ENCODE measurements at regions not wholly inside any gene's neighbourhood (a gene's known extent, or its start where the extent isn't known, plus 50 kb on each side); places are given as distances from the start of the nearest gene placed in this dataset.

DNA sequence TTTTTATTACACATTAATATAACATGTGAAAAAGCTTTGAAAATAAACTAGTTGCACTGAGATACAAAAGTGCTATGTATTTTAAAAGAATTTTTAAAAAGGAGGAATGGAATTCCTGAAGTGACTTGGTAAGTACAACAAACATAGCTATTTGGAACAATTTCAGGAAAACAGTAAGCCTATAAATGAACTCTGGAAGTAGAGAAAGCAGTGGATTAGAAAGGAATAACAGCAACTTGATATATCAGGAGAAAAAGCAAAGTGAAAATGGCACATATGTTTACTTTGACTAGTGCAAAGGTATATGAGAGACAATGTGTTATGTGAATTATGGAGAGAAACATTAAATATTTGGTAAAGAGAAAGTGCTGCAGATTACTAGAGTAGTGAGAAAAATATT lies 811.7 kb downstream of the C12orf50 start:
- Histone ChIP-seq H3K27ac (no peak overlapping the region), H2AFZ (ENCODE audit: low read depth) (no peak overlapping the region), H3K27me3 (ENCODE audit: insufficient read depth, low read depth) (no peaks in the 10 kb centered on the region), H3K4me1 (ENCODE audit: low read depth, poor library complexity, severe bottlenecking) (no peaks in the 10 kb centered on the region), H3K4me2 (no peak overlapping the region), H4K20me1 (ENCODE audit: insufficient read depth) (no peaks in the 10 kb centered on the region), H3K9ac (no peak overlapping the region), H3K79me2 (ENCODE audit: insufficient read depth, low read depth) (no peaks in the 10 kb centered on the region), H3K4me3 (IDR thresholded peaks at IDR 0.05; ENCODE audit: insufficient read depth, low read depth, low read length) (no peak overlapping the region), H3K36me3 (ENCODE audit: insufficient read depth) (no peaks in the 10 kb centered on the region)
- TF ChIP-seq, protein P1, sequence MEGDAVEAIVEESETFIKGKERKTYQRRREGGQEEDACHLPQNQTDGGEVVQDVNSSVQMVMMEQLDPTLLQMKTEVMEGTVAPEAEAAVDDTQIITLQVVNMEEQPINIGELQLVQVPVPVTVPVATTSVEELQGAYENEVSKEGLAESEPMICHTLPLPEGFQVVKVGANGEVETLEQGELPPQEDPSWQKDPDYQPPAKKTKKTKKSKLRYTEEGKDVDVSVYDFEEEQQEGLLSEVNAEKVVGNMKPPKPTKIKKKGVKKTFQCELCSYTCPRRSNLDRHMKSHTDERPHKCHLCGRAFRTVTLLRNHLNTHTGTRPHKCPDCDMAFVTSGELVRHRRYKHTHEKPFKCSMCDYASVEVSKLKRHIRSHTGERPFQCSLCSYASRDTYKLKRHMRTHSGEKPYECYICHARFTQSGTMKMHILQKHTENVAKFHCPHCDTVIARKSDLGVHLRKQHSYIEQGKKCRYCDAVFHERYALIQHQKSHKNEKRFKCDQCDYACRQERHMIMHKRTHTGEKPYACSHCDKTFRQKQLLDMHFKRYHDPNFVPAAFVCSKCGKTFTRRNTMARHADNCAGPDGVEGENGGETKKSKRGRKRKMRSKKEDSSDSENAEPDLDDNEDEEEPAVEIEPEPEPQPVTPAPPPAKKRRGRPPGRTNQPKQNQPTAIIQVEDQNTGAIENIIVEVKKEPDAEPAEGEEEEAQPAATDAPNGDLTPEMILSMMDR (conservative IDR thresholded peaks at IDR 0.05; ENCODE audit: low read depth, low read length): no peak

DNA sequence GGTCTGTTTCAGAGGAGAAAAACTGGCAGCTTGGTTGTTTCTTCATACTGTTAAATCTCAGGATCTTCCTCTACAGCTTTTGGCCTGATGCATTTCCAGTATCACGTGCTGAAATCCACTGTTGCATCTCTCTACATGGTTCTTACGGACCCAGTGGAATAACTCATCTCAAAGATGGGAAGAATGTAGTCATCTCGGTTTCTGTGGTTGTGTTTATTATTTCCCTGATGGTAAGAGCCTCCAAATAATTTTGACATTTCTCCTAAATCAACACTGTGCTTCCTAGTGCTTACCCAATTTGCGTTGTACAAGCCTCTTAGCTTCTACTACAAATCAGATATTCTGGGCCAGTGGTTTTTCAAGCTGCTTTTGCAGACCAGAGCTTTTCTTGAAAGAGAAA lies 812.8 kb downstream of the C12orf50 start:
- TF ChIP-seq, protein P1 (conservative IDR thresholded peaks at IDR 0.05; ENCODE audit: low read depth, low read length): no peak
- no peak overlapping the region for H3K27ac ChIP-seq
- no peak overlapping the region for H3K4me3 ChIP-seq (IDR thresholded peaks at IDR 0.05; ENCODE audit: insufficient read depth, low read depth, low read length)
- no peaks in the 10 kb centered on the region for H4K20me1 ChIP-seq (ENCODE audit: insufficient read depth)
- H2AFZ ChIP-seq (ENCODE audit: low read depth): no peak overlapping the region
- no peak overlapping the region for H3K4me2 ChIP-seq
- H3K4me1 ChIP-seq (ENCODE audit: low read depth, poor library complexity, severe bottlenecking): no peaks in the 10 kb centered on the region
- H3K9ac ChIP-seq: no peak overlapping the region
- no peaks in the 10 kb centered on the region for H3K36me3 ChIP-seq (ENCODE audit: insufficient read depth)
- H3K79me2 ChIP-seq (ENCODE audit: insufficient read depth, low read depth): no peaks in the 10 kb centered on the region
- H3K27me3 ChIP-seq (ENCODE audit: insufficient read depth, low read depth): no peaks in the 10 kb centered on the region

DNA sequence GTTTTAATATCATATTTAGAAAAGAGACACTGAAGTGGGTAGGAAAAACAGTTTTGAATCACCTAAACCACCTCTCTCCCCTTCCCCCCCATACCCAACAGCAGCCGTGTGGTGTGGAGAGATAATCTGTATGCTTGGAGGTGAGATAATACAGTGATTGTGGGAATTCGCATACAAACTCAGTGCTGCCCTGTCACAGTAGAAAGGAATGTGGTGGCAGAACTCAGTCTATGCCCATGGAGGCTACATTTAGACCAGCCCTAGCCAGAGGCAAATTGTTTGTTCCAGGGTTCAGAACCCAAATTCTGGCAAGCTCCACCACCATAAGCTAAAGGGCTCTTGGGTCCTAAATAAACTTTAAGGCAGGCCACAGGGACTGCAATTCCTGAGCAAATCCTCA lies 827.0 kb downstream of the C12orf50 start:
- Histone ChIP-seq H3K4me2 (no peak overlapping the region), H3K27me3 (ENCODE audit: insufficient read depth, low read depth) (no peaks in the 10 kb centered on the region), H3K36me3 (ENCODE audit: insufficient read depth) (no peaks in the 10 kb centered on the region), H2AFZ (ENCODE audit: low read depth) (no peak overlapping the region), H3K27ac (no peak overlapping the region), H4K20me1 (ENCODE audit: insufficient read depth) (no peaks in the 10 kb centered on the region), H3K4me1 (ENCODE audit: low read depth, poor library complexity, severe bottlenecking) (no peaks in the 10 kb centered on the region), H3K79me2 (ENCODE audit: insufficient read depth, low read depth) (no peaks in the 10 kb centered on the region), H3K9ac (no peak overlapping the region), H3K4me3 (IDR thresholded peaks at IDR 0.05; ENCODE audit: insufficient read depth, low read depth, low read length) (no peak overlapping the region)
- TF ChIP-seq, protein P1 (conservative IDR thresholded peaks at IDR 0.05; ENCODE audit: low read depth, low read length): no peak

DNA sequence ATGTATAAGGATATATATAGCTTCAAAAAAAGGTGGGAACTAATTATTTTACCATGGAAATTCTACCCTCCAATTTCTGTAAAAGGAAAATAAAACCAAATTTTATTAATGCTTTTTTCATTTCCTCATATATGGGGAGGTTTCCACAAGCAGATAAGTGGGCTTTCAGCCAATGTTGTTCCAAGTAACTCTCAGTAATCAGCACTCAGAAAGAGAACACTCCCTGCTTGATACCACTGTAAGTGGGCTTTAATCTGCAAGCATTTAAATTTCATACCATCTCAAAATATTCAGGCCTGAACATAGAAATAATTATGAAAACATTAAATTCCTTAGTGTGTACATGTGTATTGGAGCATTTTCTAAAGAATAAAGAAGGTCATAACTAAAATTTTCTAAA lies 827.6 kb downstream of the C12orf50 start:
- TF ChIP-seq, protein P1 (conservative IDR thresholded peaks at IDR 0.05; ENCODE audit: low read depth, low read length): no peak
- H3K79me2 ChIP-seq (ENCODE audit: insufficient read depth, low read depth): no peaks in the 10 kb centered on the region
- H3K4me1 ChIP-seq (ENCODE audit: low read depth, poor library complexity, severe bottlenecking): no peaks in the 10 kb centered on the region
- H4K20me1 ChIP-seq (ENCODE audit: insufficient read depth): no peaks in the 10 kb centered on the region
- H3K4me2 ChIP-seq: no peak overlapping the region
- no peaks in the 10 kb centered on the region for H3K27me3 ChIP-seq (ENCODE audit: insufficient read depth, low read depth)
- H3K4me3 ChIP-seq (IDR thresholded peaks at IDR 0.05; ENCODE audit: insufficient read depth, low read depth, low read length): no peak overlapping the region
- H2AFZ ChIP-seq (ENCODE audit: low read depth): no peak overlapping the region
- H3K9ac ChIP-seq: no peak overlapping the region
- H3K36me3 ChIP-seq (ENCODE audit: insufficient read depth): no peaks in the 10 kb centered on the region
- H3K27ac ChIP-seq: no peak overlapping the region

Measured in KMS-11 (cell line).